ENCODE measurements at regions not wholly inside any gene's neighbourhood (a gene's known extent, or its start where the extent isn't known, plus 50 kb on each side); places are given as distances from the start of the nearest gene placed in this dataset.

GRCh38 chr4:156568041-156568440 is 403.6 kb downstream of the PDGFC start:
- DNase-seq, result no peak
- no peak for ATAC-seq (ENCODE audit: poor library complexity)
- intact Hi-C loops (cut with DNase I), result no loop called here

- intact Hi-C loops (cut with DNase I), result no loop called here
- ATAC-seq (ENCODE audit: poor library complexity) (no peak), DNase-seq (no peak)
These were observed 410.9 kb downstream of the PDGFC start for GRCh38 chr4:156560701-156561100.

- no peak for ATAC-seq (ENCODE audit: poor library complexity)
- intact Hi-C loops (cut with DNase I), result no loop called here
- DNase-seq, result no peak
These were observed 412.3 kb downstream of the PDGFC start for GRCh38 chr4:156559346-156559745.

- ATAC-seq (ENCODE audit: poor library complexity) (no peak), DNase-seq (no peak)
- intact Hi-C loops (cut with DNase I), result no loop called here
These were observed 413.1 kb downstream of the PDGFC start for GRCh38 chr4:156558373-156559025.

- ATAC-seq (ENCODE audit: poor library complexity), result no peak
- intact Hi-C loops (cut with DNase I), result no loop called here
- DNase-seq, result no peak
These were observed 413.7 kb downstream of the PDGFC start for GRCh38 chr4:156557920-156558319.

- no peak for DNase-seq
- intact Hi-C loops (cut with DNase I), result no loop called here
- ATAC-seq (ENCODE audit: poor library complexity), result no peak
These were observed 415.3 kb downstream of the PDGFC start for GRCh38 chr4:156556336-156556735.

- DNase-seq (no peak), ATAC-seq (ENCODE audit: poor library complexity) (no peak)
- intact Hi-C loops (cut with DNase I), result no loop called here
These were observed 417.9 kb downstream of the PDGFC start for GRCh38 chr4:156553659-156554058.

GRCh38 chr4:156547891-156548290 is 423.7 kb downstream of the PDGFC start:
- intact Hi-C loops (cut with DNase I), result no loop called here
- ATAC-seq (ENCODE audit: poor library complexity) (no peak), DNase-seq (no peak)

GRCh38 chr4:156547439-156547838 is 424.2 kb downstream of the PDGFC start:
- intact Hi-C loops (cut with DNase I), result no loop called here
- DNase-seq (no peak), ATAC-seq (ENCODE audit: poor library complexity) (no peak)

- intact Hi-C loops (cut with DNase I), result no loop called here
- DNase-seq, result no peak
These were observed 426.4 kb downstream of the PDGFC start for GRCh38 chr4:156545003-156545785.

GRCh38 chr4:156539376-156539775 is 432.2 kb downstream of the PDGFC start:
- ATAC-seq (ENCODE audit: poor library complexity) (no peak), DNase-seq (no peak)
- intact Hi-C loops (cut with DNase I), result no loop called here

More at GRCh38 chr4:156545003-156545785, 426.4 kb downstream of the PDGFC start:
- ATAC-seq (ENCODE audit: poor library complexity), result peak; percentile 78

- intact Hi-C loops (cut with DNase I), result no loop called here
- ATAC-seq (ENCODE audit: poor library complexity) (no peak), DNase-seq (no peak)
These were observed 432.8 kb downstream of the PDGFC start for GRCh38 chr4:156538651-156539257.

GRCh38 chr4:156538210-156538609 is 433.4 kb downstream of the PDGFC start:
- no peak for ATAC-seq (ENCODE audit: poor library complexity)
- no peak for DNase-seq
- intact Hi-C loops (cut with DNase I), result no loop called here

- intact Hi-C loops (cut with DNase I), result no loop called here
- no peak for ATAC-seq (ENCODE audit: poor library complexity)
- no peak for DNase-seq
These were observed 434.3 kb downstream of the PDGFC start for GRCh38 chr4:156537286-156537685.

- ATAC-seq (ENCODE audit: poor library complexity) (no peak), DNase-seq (no peak)
- intact Hi-C loops (cut with DNase I), result no loop called here
These were observed 434.9 kb downstream of the PDGFC start for GRCh38 chr4:156536661-156537060.

- intact Hi-C loops (cut with DNase I), result no loop called here
- ATAC-seq (ENCODE audit: poor library complexity) (no peak), DNase-seq (no peak)
These were observed 437.4 kb downstream of the PDGFC start for GRCh38 chr4:156534205-156534604.

- ATAC-seq (ENCODE audit: poor library complexity) (no peak), DNase-seq (no peak)
- intact Hi-C loops (cut with DNase I), result no loop called here
These were observed 443.4 kb downstream of the PDGFC start for GRCh38 chr4:156528216-156528615.

- no peak for ATAC-seq (ENCODE audit: poor library complexity)
- intact Hi-C loops (cut with DNase I), result no loop called here
These were observed 444.2 kb downstream of the PDGFC start for GRCh38 chr4:156527237-156527993.

GRCh38 chr4:156523991-156524390 is 447.6 kb downstream of the PDGFC start:
- ATAC-seq (ENCODE audit: poor library complexity) (no peak), DNase-seq (no peak)
- intact Hi-C loops (cut with DNase I), result no loop called here

More at GRCh38 chr4:156527237-156527993, 444.2 kb downstream of the PDGFC start:
- no peak for DNase-seq

Measured in Right ventricle myocardium superior (tissue), 1 donor.